ENCODE measurements at regions not wholly inside any gene's neighbourhood (a gene's known extent, or its start where the extent isn't known, plus 50 kb on each side); places are given as distances from the start of the nearest gene placed in this dataset.
"Not testable (repeated sequence)": the region's sequence is repeated elsewhere in the genome, so short reads cannot be mapped to it uniquely, and the experiment has no call there.

- DNase-seq, result not testable (repeated sequence)
Measured at GRCh38 chr4:147259271-147259670, 221.6 kb upstream of the EDNRA start.

GRCh38 chr4:147284256-147284835 lies 196.6 kb upstream of the EDNRA start:
- DNase-seq, result no peak

- no peak for DNase-seq
Measured at GRCh38 chr4:147284935-147285334, 196.0 kb upstream of the EDNRA start.

- DNase-seq, result peak; percentile 23 to 25
Measured at GRCh38 chr4:147285751-147286150, 195.1 kb upstream of the EDNRA start.

- no peak for DNase-seq
Measured at GRCh38 chr4:147286846-147287587, 193.9 kb upstream of the EDNRA start.

GRCh38 chr4:147287588-147287890 lies 193.4 kb upstream of the EDNRA start:
- no peak for DNase-seq

GRCh38 chr4:147288512-147288911 lies 192.4 kb upstream of the EDNRA start:
- DNase-seq, result no peak

- DNase-seq, result no peak
Measured at GRCh38 chr4:147289181-147289580, 191.7 kb upstream of the EDNRA start.

- DNase-seq, result not testable (repeated sequence)
Measured at GRCh38 chr4:147292604-147293313, 188.1 kb upstream of the EDNRA start.

- DNase-seq, result not testable (repeated sequence)
Measured at GRCh38 chr4:147293314-147293677, 187.6 kb upstream of the EDNRA start.

- no peak for DNase-seq
Measured at GRCh38 chr4:147299205-147299604, 181.7 kb upstream of the EDNRA start.

- no peak for DNase-seq
Measured at GRCh38 chr4:147303174-147303872, 177.6 kb upstream of the EDNRA start.

- no peak for DNase-seq
Measured at GRCh38 chr4:147303873-147304229, 177.0 kb upstream of the EDNRA start.

GRCh38 chr4:147307896-147308674 lies 172.8 kb upstream of the EDNRA start:
- DNase-seq, result no peak

GRCh38 chr4:147309434-147309833 lies 171.5 kb upstream of the EDNRA start:
- no peak for DNase-seq

- DNase-seq, result no peak
Measured at GRCh38 chr4:147310312-147310711, 170.6 kb upstream of the EDNRA start.

- DNase-seq, result no peak
Measured at GRCh38 chr4:147311956-147312355, 168.9 kb upstream of the EDNRA start.

GRCh38 chr4:147312376-147313046 lies 168.4 kb upstream of the EDNRA start:
- no peak for DNase-seq

GRCh38 chr4:147313108-147313507 lies 167.8 kb upstream of the EDNRA start:
- no peak for DNase-seq

GRCh38 chr4:147318586-147318985 lies 162.3 kb upstream of the EDNRA start:
- DNase-seq, result no peak

- DNase-seq, result no peak
Measured at GRCh38 chr4:147325571-147325981, 155.3 kb upstream of the EDNRA start.

GRCh38 chr4:147326591-147326990 lies 154.3 kb upstream of the EDNRA start:
- no peak for DNase-seq

Data from hippocampal formation (tissue), 2 donors.